ENCODE measurements at regions not wholly inside any gene's neighbourhood (a gene's known extent, or its start where the extent isn't known, plus 50 kb on each side); places are given as distances from the start of the nearest gene placed in this dataset.
A peak's percentile ranks its signal among the peaks of the same experiment; 100 is the strongest.

DNA sequence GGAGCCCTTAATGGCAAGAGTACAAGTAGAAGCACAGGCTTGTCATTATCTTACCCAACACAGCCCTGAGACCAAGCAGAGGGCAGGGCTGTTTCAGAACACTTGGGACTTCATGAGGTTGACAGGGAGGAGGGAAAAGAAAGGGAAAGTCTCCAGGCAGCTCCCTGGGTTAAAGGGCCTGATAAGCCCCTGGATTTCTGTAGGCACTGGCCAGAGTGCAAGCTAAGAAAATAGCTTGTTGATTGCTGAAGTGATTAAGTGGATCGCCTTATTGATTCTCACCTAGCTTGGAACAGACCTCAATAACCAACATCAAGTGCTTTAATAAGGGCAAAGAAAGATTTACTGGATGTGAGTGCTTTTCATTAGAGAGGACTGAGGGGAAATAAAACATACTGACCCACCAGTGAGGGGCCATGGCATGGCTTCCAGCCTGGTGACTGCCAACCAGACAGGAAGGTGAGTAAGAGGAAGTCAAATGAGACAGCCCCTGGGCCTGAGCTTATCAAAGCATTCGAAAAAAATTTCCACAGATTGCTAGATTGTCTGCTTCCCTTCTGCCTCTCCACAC lies 121.4 kb upstream of the NFIA start:
- H3K9ac ChIP-seq (ENCODE audit: insufficient read depth, low read length) = no peak overlapping the region
- no peaks in the 10 kb centered on the region for H3K9me3 ChIP-seq (ENCODE audit: control insufficient read depth, insufficient read depth, low read depth, low read length)
- H3K4me1 ChIP-seq (ENCODE audit: control insufficient read depth, extremely low read depth, insufficient read depth, low read length) = no peaks in the 10 kb centered on the region
- no peaks in the 10 kb centered on the region for H3K79me2 ChIP-seq (ENCODE audit: control insufficient read depth, insufficient read depth, low read length)
- H3K4me2 ChIP-seq (ENCODE audit: extremely low read depth, insufficient read depth, low read length) = no peak overlapping the region
- H3K27me3 ChIP-seq (ENCODE audit: control insufficient read depth, insufficient read depth, low read length) = no peaks in the 10 kb centered on the region
- H2AFZ ChIP-seq (ENCODE audit: low read length) = no peak overlapping the region
- H3K4me3 ChIP-seq (replicated peaks in 1 of 4; ENCODE audit: control extremely low read depth in 1 of 4, insufficient read depth in 1 of 4, low read depth in 3 of 4, low read length in 4 of 4) = no peak overlapping the region
- no peak overlapping the region for H3K27ac ChIP-seq (ENCODE audit: insufficient read depth, low read length)
- TF ChIP-seq, protein P1, sequence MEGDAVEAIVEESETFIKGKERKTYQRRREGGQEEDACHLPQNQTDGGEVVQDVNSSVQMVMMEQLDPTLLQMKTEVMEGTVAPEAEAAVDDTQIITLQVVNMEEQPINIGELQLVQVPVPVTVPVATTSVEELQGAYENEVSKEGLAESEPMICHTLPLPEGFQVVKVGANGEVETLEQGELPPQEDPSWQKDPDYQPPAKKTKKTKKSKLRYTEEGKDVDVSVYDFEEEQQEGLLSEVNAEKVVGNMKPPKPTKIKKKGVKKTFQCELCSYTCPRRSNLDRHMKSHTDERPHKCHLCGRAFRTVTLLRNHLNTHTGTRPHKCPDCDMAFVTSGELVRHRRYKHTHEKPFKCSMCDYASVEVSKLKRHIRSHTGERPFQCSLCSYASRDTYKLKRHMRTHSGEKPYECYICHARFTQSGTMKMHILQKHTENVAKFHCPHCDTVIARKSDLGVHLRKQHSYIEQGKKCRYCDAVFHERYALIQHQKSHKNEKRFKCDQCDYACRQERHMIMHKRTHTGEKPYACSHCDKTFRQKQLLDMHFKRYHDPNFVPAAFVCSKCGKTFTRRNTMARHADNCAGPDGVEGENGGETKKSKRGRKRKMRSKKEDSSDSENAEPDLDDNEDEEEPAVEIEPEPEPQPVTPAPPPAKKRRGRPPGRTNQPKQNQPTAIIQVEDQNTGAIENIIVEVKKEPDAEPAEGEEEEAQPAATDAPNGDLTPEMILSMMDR (conservative IDR thresholded peaks at IDR 0.05 in 1 of 2, IDR thresholded peaks at IDR 0.05 in 1 of 2; ENCODE audit: low read depth in 1 of 2, low read length in 2 of 2) = no peak
- no peak for TF ChIP-seq EZH2 (IDR thresholded peaks at IDR 0.05; ENCODE audit: low read length, missing control alignments)
- DNase-seq (ENCODE audit: low read depth in 2 of 2) = peak in 1 of 2 donors; percentile 46
- H3K36me3 ChIP-seq (ENCODE audit: control insufficient read depth, insufficient read depth, low read length) = no peaks in the 10 kb centered on the region
- H4K20me1 ChIP-seq (ENCODE audit: control insufficient read depth, extremely low read depth, insufficient read depth, low read length) = no peaks in the 10 kb centered on the region

DNA sequence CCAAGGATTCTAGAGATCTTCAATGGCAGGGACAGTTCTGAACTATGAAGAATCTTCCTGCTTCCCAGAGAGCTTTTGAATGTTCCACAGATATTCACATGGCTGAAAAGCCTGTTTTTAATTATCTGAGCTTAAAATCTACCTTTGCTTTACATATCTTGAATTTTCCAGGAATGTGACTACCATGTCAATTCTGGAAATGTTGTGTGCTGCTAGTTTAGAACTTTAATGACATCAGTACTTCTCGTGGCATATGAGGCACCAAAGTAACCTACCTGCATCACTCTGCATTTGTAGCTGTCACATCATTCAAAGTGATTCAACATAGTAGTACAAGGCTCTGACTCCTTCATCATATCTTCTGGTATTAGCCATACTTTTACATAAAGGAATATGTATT lies 122.7 kb upstream of the NFIA start:
- H3K4me2 ChIP-seq (ENCODE audit: extremely low read depth, insufficient read depth, low read length) = no peak overlapping the region
- no peak overlapping the region for H3K27ac ChIP-seq (ENCODE audit: insufficient read depth, low read length)
- no peaks in the 10 kb centered on the region for H3K36me3 ChIP-seq (ENCODE audit: control insufficient read depth, insufficient read depth, low read length)
- H3K79me2 ChIP-seq (ENCODE audit: control insufficient read depth, insufficient read depth, low read length) = no peaks in the 10 kb centered on the region
- DNase-seq (ENCODE audit: low read depth in 2 of 2) = no peak
- no peaks in the 10 kb centered on the region for H3K4me1 ChIP-seq (ENCODE audit: control insufficient read depth, extremely low read depth, insufficient read depth, low read length)
- H3K4me3 ChIP-seq (replicated peaks in 1 of 4; ENCODE audit: control extremely low read depth in 1 of 4, insufficient read depth in 1 of 4, low read depth in 3 of 4, low read length in 4 of 4) = no peak overlapping the region
- H4K20me1 ChIP-seq (ENCODE audit: control insufficient read depth, extremely low read depth, insufficient read depth, low read length) = no peaks in the 10 kb centered on the region
- H3K27me3 ChIP-seq (ENCODE audit: control insufficient read depth, insufficient read depth, low read length) = no peaks in the 10 kb centered on the region
- TF ChIP-seq, protein P1 (conservative IDR thresholded peaks at IDR 0.05 in 1 of 2, IDR thresholded peaks at IDR 0.05 in 1 of 2; ENCODE audit: low read depth in 1 of 2, low read length in 2 of 2) = no peak
- no peak overlapping the region for H2AFZ ChIP-seq (ENCODE audit: low read length)
- no peaks in the 10 kb centered on the region for H3K9me3 ChIP-seq (ENCODE audit: control insufficient read depth, insufficient read depth, low read depth, low read length)
- no peak overlapping the region for H3K9ac ChIP-seq (ENCODE audit: insufficient read depth, low read length)

DNA sequence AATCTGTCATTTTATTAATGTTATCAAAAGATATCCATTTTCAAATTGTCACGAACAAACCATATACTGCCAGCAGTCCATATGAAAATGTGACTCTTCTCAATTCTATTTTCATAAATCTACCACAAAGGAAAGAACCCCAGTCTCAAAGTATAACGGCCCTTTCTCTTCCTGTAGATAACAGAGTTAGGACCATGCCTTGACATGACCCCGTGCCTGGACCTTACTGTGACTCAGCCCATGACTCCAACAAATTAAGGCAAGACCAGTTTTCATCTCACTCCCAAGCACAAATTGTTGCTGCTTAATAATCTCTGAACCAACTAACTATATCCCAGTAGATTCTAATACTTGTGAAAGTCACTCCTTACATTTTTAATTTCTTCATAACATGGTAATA lies 124.4 kb upstream of the NFIA start:
- TF ChIP-seq EZH2 (IDR thresholded peaks at IDR 0.05; ENCODE audit: low read length, missing control alignments) = no peak
- TF ChIP-seq, protein P1 (conservative IDR thresholded peaks at IDR 0.05 in 1 of 2, IDR thresholded peaks at IDR 0.05 in 1 of 2; ENCODE audit: low read depth in 1 of 2, low read length in 2 of 2) = no peak
- H3K4me2 ChIP-seq (ENCODE audit: extremely low read depth, insufficient read depth, low read length) = no peak overlapping the region
- no peak overlapping the region for H3K27ac ChIP-seq (ENCODE audit: insufficient read depth, low read length)
- H2AFZ ChIP-seq (ENCODE audit: low read length) = no peak overlapping the region
- H3K4me3 ChIP-seq (replicated peaks in 1 of 4; ENCODE audit: control extremely low read depth in 1 of 4, insufficient read depth in 1 of 4, low read depth in 3 of 4, low read length in 4 of 4) = no peak overlapping the region
- H3K36me3 ChIP-seq (ENCODE audit: control insufficient read depth, insufficient read depth, low read length) = no peaks in the 10 kb centered on the region
- no peaks in the 10 kb centered on the region for H4K20me1 ChIP-seq (ENCODE audit: control insufficient read depth, extremely low read depth, insufficient read depth, low read length)
- H3K9me3 ChIP-seq (ENCODE audit: control insufficient read depth, insufficient read depth, low read depth, low read length) = no peaks in the 10 kb centered on the region
- no peaks in the 10 kb centered on the region for H3K79me2 ChIP-seq (ENCODE audit: control insufficient read depth, insufficient read depth, low read length)
- H3K4me1 ChIP-seq (ENCODE audit: control insufficient read depth, extremely low read depth, insufficient read depth, low read length) = no peaks in the 10 kb centered on the region
- no peak overlapping the region for H3K9ac ChIP-seq (ENCODE audit: insufficient read depth, low read length)
- no peaks in the 10 kb centered on the region for H3K27me3 ChIP-seq (ENCODE audit: control insufficient read depth, insufficient read depth, low read length)
- no peak for DNase-seq (ENCODE audit: low read depth in 2 of 2)

Measured in fibroblast of lung (primary cell).